Gastroesophageal sphincter (tissue), 4 donors: ENCODE measurements at regions not wholly inside any gene's neighbourhood (a gene's known extent, or its start where the extent isn't known, plus 50 kb on each side); places are given as distances from the start of the nearest gene placed in this dataset.
A peak's percentile ranks its signal among the peaks of the same experiment; 100 is the strongest.

Source experiments
- ATAC-seq: fragments of 150-250 bp; one replicate; pipeline ENCODE4 v1.9.1; 2016; ENCODE audit warnings: mild to moderate bottlenecking, moderate library complexity
- H3K27ac ChIP-seq, 4 donors: fragments of 200-600 bp; sonication (generic) in 3 of 4; 1 replicate in 3 of 4; 2 replicates in 1 of 4; pipeline ENCODE4 v1.5.1; 2016 to 2019
- H3K27me3 ChIP-seq: fragments of 200-600 bp; sonication (generic); one replicate; pipeline ENCODE4 v1.5.1; 2019
- H3K36me3 ChIP-seq, 2 donors: fragments of 200-600 bp; sonication (generic); one replicate each; pipeline ENCODE4 v1.5.1; 2019; ENCODE audit warnings: control low read depth in 1 of 2
- H3K4me1 ChIP-seq, 3 donors: fragments of 200-600 bp; sonication (generic); 1 replicate in 2 of 3; 2 replicates in 1 of 3; pipeline ENCODE4 v1.5.1; 2016 to 2019; ENCODE audit warnings: control low read depth in 2 of 3
- H3K4me3 ChIP-seq, 2 donors: fragments of 200-600 bp; sonication (generic); one replicate each; pipeline ENCODE4 v1.5.1; 2019; ENCODE audit warnings: mild to moderate bottlenecking in 1 of 2, moderate library complexity in 1 of 2
- H3K9me3 ChIP-seq, 3 donors: fragments of 200-600 bp; sonication (generic); one replicate each; pipeline ENCODE4 v1.5.1; 2017 to 2019; ENCODE audit warnings: control low read depth in 2 of 3
- EP300 ChIP-seq: sonication (generic); formaldehyde crosslinking; IDR thresholded peaks from one replicate; pipeline ENCODE4 v1.6.1; 2017; ENCODE audit warnings: antibody characterized with exemption, mild to moderate bottlenecking
- POLR2A ChIP-seq, 2 donors: fragments of 450-650 bp; IDR thresholded peaks; one replicate each; pipeline ENCODE4 v1.6.1; 2017; ENCODE audit warnings: antibody characterized with exemption in 2 of 2, mild to moderate bottlenecking in 2 of 2, moderate library complexity in 1 of 2
- POLR2AphosphoS5 ChIP-seq: sonication (generic); formaldehyde crosslinking; IDR thresholded peaks from one replicate; pipeline ENCODE4 v1.6.1; 2017; ENCODE audit warnings: antibody characterized with exemption
- WGBS, 2 donors: methylation state at CpG; one replicate each; pipeline ENCODE4 v1.1.5; 2018; ENCODE audit warnings: low coverage in 1 of 2; 5-methylcytosine and 5-hydroxymethylcytosine counted together
- TF ChIP-seq, protein P1 (sequence below), 4 experiments: fragments of 200-600 bp in 2 of 4; fragments of 450-650 bp in 2 of 4; sonication (generic) in 1 of 4; IDR thresholded peaks; one replicate each; pipeline ENCODE4 v1.5.1; 2017 to 2019; ENCODE audit warnings: antibody characterized with exemption in 4 of 4, mild to moderate bottlenecking in 2 of 4, moderate library complexity in 2 of 4

DNA sequence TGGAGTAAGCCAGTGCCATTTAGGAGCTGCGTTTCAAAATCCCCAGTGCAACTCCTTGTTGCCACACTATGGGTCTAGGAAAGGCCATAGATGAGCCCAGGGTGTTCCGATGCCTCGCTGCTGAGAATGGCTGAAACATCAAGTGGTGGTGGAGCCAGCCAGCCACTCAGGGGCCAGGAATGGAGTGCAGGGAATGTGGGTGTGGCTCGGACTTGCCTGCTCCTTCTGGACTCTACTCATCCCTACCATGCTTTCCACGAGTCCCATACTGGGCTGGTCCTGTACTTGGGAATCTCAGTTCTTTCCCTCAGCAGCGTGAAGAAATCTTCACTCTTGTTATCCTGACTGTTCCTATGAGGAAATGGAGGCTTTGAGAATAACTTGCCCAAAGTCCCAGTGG is 143.5 kb downstream of the INSIG2 start:
- no peaks in the 10 kb centered on the region for H3K4me1 ChIP-seq
- no peaks in the 10 kb centered on the region for H3K36me3 ChIP-seq
- TF ChIP-seq POLR2A (IDR thresholded peaks at IDR 0.05) (no peak), EP300 (no peak), POLR2AphosphoS5 (no peak)
- TF ChIP-seq, protein P1, sequence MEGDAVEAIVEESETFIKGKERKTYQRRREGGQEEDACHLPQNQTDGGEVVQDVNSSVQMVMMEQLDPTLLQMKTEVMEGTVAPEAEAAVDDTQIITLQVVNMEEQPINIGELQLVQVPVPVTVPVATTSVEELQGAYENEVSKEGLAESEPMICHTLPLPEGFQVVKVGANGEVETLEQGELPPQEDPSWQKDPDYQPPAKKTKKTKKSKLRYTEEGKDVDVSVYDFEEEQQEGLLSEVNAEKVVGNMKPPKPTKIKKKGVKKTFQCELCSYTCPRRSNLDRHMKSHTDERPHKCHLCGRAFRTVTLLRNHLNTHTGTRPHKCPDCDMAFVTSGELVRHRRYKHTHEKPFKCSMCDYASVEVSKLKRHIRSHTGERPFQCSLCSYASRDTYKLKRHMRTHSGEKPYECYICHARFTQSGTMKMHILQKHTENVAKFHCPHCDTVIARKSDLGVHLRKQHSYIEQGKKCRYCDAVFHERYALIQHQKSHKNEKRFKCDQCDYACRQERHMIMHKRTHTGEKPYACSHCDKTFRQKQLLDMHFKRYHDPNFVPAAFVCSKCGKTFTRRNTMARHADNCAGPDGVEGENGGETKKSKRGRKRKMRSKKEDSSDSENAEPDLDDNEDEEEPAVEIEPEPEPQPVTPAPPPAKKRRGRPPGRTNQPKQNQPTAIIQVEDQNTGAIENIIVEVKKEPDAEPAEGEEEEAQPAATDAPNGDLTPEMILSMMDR (IDR thresholded peaks at IDR 0.05) = no peak
- no peaks in the 10 kb centered on the region for H3K9me3 ChIP-seq
- no peak overlapping the region for H3K27ac ChIP-seq
- no peak for ATAC-seq
- H3K4me3 ChIP-seq = no peak overlapping the region
- 71 to 74% methylated on average over 1 to 4 of the region's 6 CpGs for WGBS, 2 donors
- peaks cover 72% of the 10 kb centered on the region for H3K27me3 ChIP-seq

DNA sequence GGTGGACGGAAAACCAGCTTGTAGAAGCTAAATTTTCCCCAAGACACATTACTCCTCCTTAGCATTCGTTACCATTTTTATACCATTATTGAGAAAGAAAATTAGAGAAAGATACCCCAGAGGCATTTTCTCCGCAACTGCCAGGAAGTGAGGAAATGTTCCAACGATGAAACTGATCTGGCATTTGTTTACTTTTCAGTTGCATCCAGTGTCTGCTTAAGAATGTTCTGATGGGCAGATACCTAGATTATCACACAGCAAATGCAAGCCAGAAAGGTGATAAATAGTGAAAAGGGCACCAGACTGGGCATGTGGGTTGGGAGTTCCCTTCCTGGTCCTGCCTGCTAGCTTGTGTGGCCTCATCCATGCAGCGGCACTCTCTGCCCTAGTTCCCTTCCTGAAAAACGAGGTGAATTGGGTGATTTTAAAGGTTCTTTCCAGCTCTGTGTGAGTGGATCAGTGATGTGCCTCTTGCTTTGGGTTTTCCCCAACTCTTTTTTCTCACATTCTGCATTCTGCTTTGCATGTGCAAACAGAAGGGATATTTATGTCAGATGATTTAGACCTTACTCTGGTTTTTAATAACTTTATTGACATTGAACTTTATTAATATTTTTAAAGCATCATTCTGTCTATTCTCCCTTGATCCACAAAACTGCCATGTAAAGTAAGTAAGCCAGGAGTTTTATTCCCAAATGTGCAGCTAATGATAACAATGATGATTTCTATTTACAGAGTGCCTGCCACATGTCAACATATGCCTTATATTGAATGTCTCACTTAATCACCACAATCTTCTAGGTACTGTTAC is 139.6 kb downstream of the INSIG2 start:
- Histone ChIP-seq H3K27ac (no peak overlapping the region), H3K36me3 (no peaks in the 10 kb centered on the region), H3K27me3 (peaks cover 86% of the 10 kb centered on the region), H3K9me3 (no peaks in the 10 kb centered on the region), H3K4me3 (no peak overlapping the region), H3K4me1 (peaks cover 0 to 20% (median 10%) of the 10 kb centered on the region in 3 donors)
- 53 to 57% methylated on average over 6 of the region's 6 CpGs for WGBS, 2 donors
- TF ChIP-seq POLR2A (IDR thresholded peaks at IDR 0.05) (no peak), POLR2AphosphoS5 (no peak), EP300 (no peak)
- TF ChIP-seq, protein P1 (IDR thresholded peaks at IDR 0.05) = no peak
- ATAC-seq = no peak

DNA sequence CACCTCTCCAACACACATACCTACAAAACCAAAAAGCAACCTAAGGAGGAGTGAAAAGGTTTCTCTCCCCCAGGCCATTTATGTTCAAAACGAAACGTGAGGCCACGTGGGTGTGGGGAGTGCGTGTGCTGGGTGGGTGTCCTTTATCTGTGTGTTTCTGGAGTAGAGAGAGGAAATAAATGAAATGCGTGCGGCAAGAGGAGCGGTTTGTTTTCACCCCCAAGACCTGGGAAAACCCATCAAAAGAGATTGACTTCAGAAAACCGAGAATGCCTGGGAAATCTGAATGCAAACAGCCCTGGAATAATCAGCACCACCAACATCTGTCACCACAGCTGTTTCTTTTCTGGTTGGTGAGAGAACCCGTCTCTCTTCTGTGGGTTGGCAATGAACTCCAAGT is 137.4 kb downstream of the INSIG2 start:
- Histone ChIP-seq H3K4me3 (no peak overlapping the region), H3K27me3 (peaks cover 89% of the 10 kb centered on the region), H3K9me3 (no peaks in the 10 kb centered on the region), H3K27ac (no peak overlapping the region), H3K36me3 (no peaks in the 10 kb centered on the region), H3K4me1 (peaks cover 0 to 21% (median 10%) of the 10 kb centered on the region in 3 donors)
- WGBS, 2 donors = 37 to 41% methylated on average over 2 to 8 of the region's 9 CpGs
- no peak for ATAC-seq
- no peak for TF ChIP-seq EP300
- TF ChIP-seq, protein P1 (IDR thresholded peaks at IDR 0.05) = no peak

DNA sequence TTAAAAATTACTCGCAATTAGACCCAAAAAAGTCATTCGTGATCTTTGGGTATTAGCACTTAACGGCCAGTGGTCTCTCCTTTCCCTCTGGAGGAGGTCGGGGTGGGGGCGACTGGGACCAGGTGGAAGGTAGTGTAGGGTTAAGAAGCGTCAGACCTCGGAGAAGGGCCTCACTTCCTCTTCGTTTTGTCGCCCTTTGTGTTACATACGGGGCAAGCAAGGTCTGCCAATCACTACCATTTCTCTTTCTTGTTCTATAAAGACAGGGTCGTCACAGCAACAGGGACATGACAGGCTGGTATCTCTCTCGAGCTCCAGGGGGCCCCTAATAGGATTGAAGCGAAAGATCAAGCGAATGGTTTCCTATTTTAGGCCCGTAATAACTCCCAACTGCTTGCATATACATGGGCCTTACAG is 136.6 kb downstream of the INSIG2 start:
- TF ChIP-seq, protein P1 (IDR thresholded peaks at IDR 0.05) = no peak
- no peak for TF ChIP-seq POLR2A (IDR thresholded peaks at IDR 0.05)
- no peak for TF ChIP-seq EP300
- TF ChIP-seq POLR2AphosphoS5 = no peak

More for the DNA sequence above, 136.6 kb downstream of the INSIG2 start:
- no peak for ATAC-seq
- H3K4me3 ChIP-seq = peak overlapping the region in 1 of 2 donors; percentile 48
- peaks cover 0 to 21% (median 10%) of the 10 kb centered on the region in 3 donors for H3K4me1 ChIP-seq
- H3K36me3 ChIP-seq = no peaks in the 10 kb centered on the region
- WGBS, 2 donors = 41 to 56% methylated on average over 10 to 15 of the region's 15 CpGs
- H3K9me3 ChIP-seq = no peaks in the 10 kb centered on the region
- no peak overlapping the region for H3K27ac ChIP-seq
- H3K27me3 ChIP-seq = peaks cover 89% of the 10 kb centered on the region
